ENCODE measurements at regions not wholly inside any gene's neighbourhood (a gene's known extent, or its start where the extent isn't known, plus 50 kb on each side); places are given as distances from the start of the nearest gene placed in this dataset.

DNA sequence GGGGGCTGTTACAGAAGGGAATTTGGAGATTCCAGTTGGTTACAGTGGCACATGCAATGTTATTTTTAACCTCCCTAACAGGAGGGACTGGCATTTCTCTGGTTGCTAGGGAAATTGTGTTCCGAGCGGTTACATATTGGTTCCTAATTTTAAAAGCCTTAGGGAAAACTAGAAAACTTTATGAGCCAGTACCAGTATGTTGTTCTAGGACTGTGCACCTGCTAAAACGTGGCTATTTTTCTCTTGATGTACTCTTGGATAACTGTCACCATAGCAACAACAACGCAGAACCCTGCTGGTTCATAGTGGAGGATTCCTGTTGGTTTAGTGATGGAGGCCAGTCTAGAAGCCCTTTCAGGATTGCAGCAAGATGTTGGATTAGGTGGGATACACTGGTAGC, 68.9 kb upstream of the PGBD5 start:
- H4K20me1 ChIP-seq (ENCODE audit: insufficient read depth), result no peaks in the 10 kb centered on the region
- 30% methylated on average over 4 of the region's 4 CpGs for WGBS (ENCODE audit: low lambda C conversion rate)
- H3K79me2 ChIP-seq (ENCODE audit: insufficient read depth), result no peaks in the 10 kb centered on the region
- H2AFZ ChIP-seq (ENCODE audit: low read depth), result no peak overlapping the region
- H3K9me2 ChIP-seq, result no peaks in the 10 kb centered on the region
- H3K4me3 ChIP-seq (ENCODE audit: low read depth in 2 of 2, low read length in 1 of 2), result no peak overlapping the region
- H3K9ac ChIP-seq, result no peak overlapping the region
- CTCF ChIA-PET, result no interaction called here
- no peak for TF ChIP-seq TEAD4 (IDR thresholded peaks at IDR 0.05; ENCODE audit: borderline replicate concordance, insufficient read depth)
- no peak for TF ChIP-seq FOSL2 (IDR thresholded peaks at IDR 0.05; ENCODE audit: borderline replicate concordance, low read depth)
- no peak for TF ChIP-seq GATA2 (CRISPR knock-in tag; IDR thresholded peaks at IDR 0.05)
- no peak for TF ChIP-seq TCF12 (IDR thresholded peaks at IDR 0.05)
- no peak for TF ChIP-seq MEF2A (IDR thresholded peaks at IDR 0.05; ENCODE audit: borderline replicate concordance, low read depth)
- no peak for TF ChIP-seq FOXM1 (IDR thresholded peaks at IDR 0.05; ENCODE audit: low read depth)
- TF ChIP-seq, protein P1, sequence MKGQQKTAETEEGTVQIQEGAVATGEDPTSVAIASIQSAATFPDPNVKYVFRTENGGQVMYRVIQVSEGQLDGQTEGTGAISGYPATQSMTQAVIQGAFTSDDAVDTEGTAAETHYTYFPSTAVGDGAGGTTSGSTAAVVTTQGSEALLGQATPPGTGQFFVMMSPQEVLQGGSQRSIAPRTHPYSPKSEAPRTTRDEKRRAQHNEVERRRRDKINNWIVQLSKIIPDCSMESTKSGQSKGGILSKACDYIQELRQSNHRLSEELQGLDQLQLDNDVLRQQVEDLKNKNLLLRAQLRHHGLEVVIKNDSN (IDR thresholded peaks at IDR 0.05; ENCODE audit: borderline replicate concordance, low read depth), result no peak
- no peak for TF ChIP-seq SIN3A (IDR thresholded peaks at IDR 0.05; ENCODE audit: borderline replicate concordance, low read depth, low read length)
- no peak for TF ChIP-seq CHD2 (IDR thresholded peaks at IDR 0.05; ENCODE audit: low read length, partially characterized antibody)
- no peak for TF ChIP-seq ELF1 (IDR thresholded peaks at IDR 0.05)
- no peak overlapping the region for H3K4me2 ChIP-seq
- no peaks in the 10 kb centered on the region for H3K27me3 ChIP-seq (ENCODE audit: insufficient read depth)
- DNase-seq, result no peak
- H3F3A ChIP-seq (replicated peaks; ENCODE audit: insufficient read depth), result no peaks in the 10 kb centered on the region
- no peaks in the 10 kb centered on the region for H3K36me3 ChIP-seq (replicated peaks in 1 of 2; ENCODE audit: control insufficient read depth in 1 of 2, insufficient read depth in 2 of 2, low read length in 1 of 2)
- no peak overlapping the region for H3K27ac ChIP-seq (ENCODE audit: low read depth in 2 of 2, low read length in 1 of 2)
- no peaks in the 10 kb centered on the region for H3K9me3 ChIP-seq
- H3K4me1 ChIP-seq (ENCODE audit: control insufficient read depth in 1 of 2, insufficient read depth in 2 of 2, low read depth in 1 of 2, low read length in 1 of 2), result no peaks in the 10 kb centered on the region
- POLR2A ChIA-PET, result no interaction called here

DNA sequence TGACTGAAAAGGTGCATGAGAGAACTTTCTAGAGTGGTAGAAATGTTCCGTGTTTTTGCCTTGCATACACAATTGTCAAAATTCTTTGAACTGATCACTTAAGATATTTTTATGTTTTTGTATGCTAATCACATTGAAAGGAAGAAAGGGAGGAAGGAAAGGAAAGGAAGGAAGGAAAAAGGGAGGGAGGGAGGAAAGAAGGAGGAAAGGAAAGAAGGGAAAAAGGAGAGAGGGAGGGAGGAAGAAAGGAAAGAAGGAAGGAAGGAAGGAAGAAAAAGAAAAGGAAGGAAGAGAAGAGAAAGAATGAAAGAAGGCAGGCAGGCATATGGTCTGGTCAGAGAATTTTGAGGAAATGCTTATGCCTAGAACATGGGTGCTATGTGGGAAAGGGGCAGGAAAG, 68.4 kb upstream of the PGBD5 start:
- Histone ChIP-seq H3K27ac (ENCODE audit: low read depth in 2 of 2, low read length in 1 of 2) (no peak overlapping the region), H3K36me3 (replicated peaks in 1 of 2; ENCODE audit: control insufficient read depth in 1 of 2, insufficient read depth in 2 of 2, low read length in 1 of 2) (no peaks in the 10 kb centered on the region), H3K9ac (no peak overlapping the region), H3K4me2 (no peak overlapping the region), H3K9me2 (no peaks in the 10 kb centered on the region), H4K20me1 (ENCODE audit: insufficient read depth) (no peaks in the 10 kb centered on the region), H3F3A (replicated peaks; ENCODE audit: insufficient read depth) (no peaks in the 10 kb centered on the region), H3K9me3 (no peaks in the 10 kb centered on the region), H3K4me3 (ENCODE audit: low read depth in 2 of 2, low read length in 1 of 2) (no peak overlapping the region), H3K27me3 (ENCODE audit: insufficient read depth) (no peaks in the 10 kb centered on the region), H3K79me2 (ENCODE audit: insufficient read depth) (no peaks in the 10 kb centered on the region), H3K4me1 (ENCODE audit: control insufficient read depth in 1 of 2, insufficient read depth in 2 of 2, low read depth in 1 of 2, low read length in 1 of 2) (no peaks in the 10 kb centered on the region), H2AFZ (ENCODE audit: low read depth) (no peak overlapping the region)
- CTCF ChIA-PET, result no interaction called here
- no peak for DNase-seq
- POLR2A ChIA-PET, result no interaction called here
- TF ChIP-seq GATA2 (CRISPR knock-in tag; IDR thresholded peaks at IDR 0.05) (no peak), POLR2AphosphoS5 (IDR thresholded peaks at IDR 0.05; ENCODE audit: low read depth, low read length) (no peak), MXI1 (IDR thresholded peaks at IDR 0.05; ENCODE audit: low read depth, low read length) (no peak), RAD21 (IDR thresholded peaks at IDR 0.05; ENCODE audit: low read length) (no peak), YY1 (IDR thresholded peaks at IDR 0.05; ENCODE audit: low read depth) (no peak), SIN3A (IDR thresholded peaks at IDR 0.05; ENCODE audit: borderline replicate concordance, low read depth, low read length) (no peak), GABPA (IDR thresholded peaks at IDR 0.05; ENCODE audit: low read depth) (no peak), MEF2A (IDR thresholded peaks at IDR 0.05; ENCODE audit: borderline replicate concordance, low read depth) (no peak), FOXJ3 (CRISPR knock-in tag; IDR thresholded peaks at IDR 0.05) (no peak), TEAD4 (IDR thresholded peaks at IDR 0.05; ENCODE audit: borderline replicate concordance, insufficient read depth) (no peak), NRF1 (IDR thresholded peaks at IDR 0.05; ENCODE audit: low read depth, low read length) (no peak), SMC3 (IDR thresholded peaks at IDR 0.05; ENCODE audit: low read depth, low read length) (no peak), RXRA (IDR thresholded peaks at IDR 0.05; ENCODE audit: borderline replicate concordance, low read depth) (no peak), RCOR1 (IDR thresholded peaks at IDR 0.05; ENCODE audit: low read length) (no peak), FOSL2 (IDR thresholded peaks at IDR 0.05; ENCODE audit: borderline replicate concordance, low read depth) (no peak), NFIC (IDR thresholded peaks at IDR 0.05; ENCODE audit: borderline replicate concordance) (no peak)
- TF ChIP-seq, protein P2, sequence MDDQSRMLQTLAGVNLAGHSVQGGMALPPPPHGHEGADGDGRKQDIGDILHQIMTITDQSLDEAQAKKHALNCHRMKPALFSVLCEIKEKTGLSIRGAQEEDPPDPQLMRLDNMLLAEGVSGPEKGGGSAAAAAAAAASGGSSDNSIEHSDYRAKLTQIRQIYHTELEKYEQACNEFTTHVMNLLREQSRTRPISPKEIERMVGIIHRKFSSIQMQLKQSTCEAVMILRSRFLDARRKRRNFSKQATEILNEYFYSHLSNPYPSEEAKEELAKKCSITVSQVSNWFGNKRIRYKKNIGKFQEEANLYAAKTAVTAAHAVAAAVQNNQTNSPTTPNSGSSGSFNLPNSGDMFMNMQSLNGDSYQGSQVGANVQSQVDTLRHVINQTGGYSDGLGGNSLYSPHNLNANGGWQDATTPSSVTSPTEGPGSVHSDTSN (IDR thresholded peaks at IDR 0.05), result no peak
- TF ChIP-seq, protein P1 (IDR thresholded peaks at IDR 0.05; ENCODE audit: borderline replicate concordance, low read depth), result no peak
- TF ChIP-seq, protein P3, sequence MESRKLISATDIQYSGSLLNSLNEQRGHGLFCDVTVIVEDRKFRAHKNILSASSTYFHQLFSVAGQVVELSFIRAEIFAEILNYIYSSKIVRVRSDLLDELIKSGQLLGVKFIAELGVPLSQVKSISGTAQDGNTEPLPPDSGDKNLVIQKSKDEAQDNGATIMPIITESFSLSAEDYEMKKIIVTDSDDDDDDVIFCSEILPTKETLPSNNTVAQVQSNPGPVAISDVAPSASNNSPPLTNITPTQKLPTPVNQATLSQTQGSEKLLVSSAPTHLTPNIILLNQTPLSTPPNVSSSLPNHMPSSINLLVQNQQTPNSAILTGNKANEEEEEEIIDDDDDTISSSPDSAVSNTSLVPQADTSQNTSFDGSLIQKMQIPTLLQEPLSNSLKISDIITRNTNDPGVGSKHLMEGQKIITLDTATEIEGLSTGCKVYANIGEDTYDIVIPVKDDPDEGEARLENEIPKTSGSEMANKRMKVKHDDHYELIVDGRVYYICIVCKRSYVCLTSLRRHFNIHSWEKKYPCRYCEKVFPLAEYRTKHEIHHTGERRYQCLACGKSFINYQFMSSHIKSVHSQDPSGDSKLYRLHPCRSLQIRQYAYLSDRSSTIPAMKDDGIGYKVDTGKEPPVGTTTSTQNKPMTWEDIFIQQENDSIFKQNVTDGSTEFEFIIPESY (IDR thresholded peaks at IDR 0.05; ENCODE audit: borderline replicate concordance, low read depth), result no peak
- TF ChIP-seq, protein P4, sequence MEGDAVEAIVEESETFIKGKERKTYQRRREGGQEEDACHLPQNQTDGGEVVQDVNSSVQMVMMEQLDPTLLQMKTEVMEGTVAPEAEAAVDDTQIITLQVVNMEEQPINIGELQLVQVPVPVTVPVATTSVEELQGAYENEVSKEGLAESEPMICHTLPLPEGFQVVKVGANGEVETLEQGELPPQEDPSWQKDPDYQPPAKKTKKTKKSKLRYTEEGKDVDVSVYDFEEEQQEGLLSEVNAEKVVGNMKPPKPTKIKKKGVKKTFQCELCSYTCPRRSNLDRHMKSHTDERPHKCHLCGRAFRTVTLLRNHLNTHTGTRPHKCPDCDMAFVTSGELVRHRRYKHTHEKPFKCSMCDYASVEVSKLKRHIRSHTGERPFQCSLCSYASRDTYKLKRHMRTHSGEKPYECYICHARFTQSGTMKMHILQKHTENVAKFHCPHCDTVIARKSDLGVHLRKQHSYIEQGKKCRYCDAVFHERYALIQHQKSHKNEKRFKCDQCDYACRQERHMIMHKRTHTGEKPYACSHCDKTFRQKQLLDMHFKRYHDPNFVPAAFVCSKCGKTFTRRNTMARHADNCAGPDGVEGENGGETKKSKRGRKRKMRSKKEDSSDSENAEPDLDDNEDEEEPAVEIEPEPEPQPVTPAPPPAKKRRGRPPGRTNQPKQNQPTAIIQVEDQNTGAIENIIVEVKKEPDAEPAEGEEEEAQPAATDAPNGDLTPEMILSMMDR (IDR thresholded peaks at IDR 0.05), result no peak
- WGBS (ENCODE audit: low lambda C conversion rate), result 31% methylated on average over 1 of the region's 1 CpG
